Fibroblast of peridontal ligament (primary cell): ENCODE measurements at regions not wholly inside any gene's neighbourhood (a gene's known extent, or its start where the extent isn't known, plus 50 kb on each side); places are given as distances from the start of the nearest gene placed in this dataset.

Source experiments
- DNase-seq: peaks from one replicate; pipeline ENCODE4 v3.0.0-alpha.2; 2010; ENCODE audit errors: extremely low read depth

DNA sequence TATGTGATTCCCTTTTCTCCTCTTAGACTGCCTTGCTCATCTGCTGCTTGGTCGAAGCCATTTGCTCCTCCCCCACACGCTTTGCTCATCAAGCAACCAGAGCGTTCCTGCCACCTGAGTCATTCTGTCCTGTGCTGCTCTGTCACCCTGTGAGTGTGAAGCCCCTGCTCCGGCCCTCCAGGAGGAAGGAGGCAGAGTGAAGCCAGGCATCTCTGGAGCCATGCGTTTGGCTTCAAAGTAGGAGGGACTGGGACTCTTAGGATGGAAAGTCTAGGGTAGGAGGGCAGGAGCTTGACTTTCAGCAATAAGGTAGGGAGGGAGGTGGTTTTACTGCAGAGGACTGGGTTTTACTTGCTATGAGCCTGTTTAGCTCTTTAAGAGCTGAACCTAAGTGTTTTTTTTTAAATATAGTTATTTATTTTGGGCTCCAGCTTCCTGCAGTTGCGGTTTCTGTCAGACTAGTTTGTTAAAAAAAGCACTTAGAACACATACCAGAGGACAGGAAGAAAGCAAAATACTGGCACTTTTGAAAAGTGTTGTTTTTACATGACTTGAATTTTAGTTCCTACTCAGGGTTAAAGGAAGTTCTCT is 63.6 kb downstream of the SPINK2 start:
- peak; percentile 73 for DNase-seq

DNA sequence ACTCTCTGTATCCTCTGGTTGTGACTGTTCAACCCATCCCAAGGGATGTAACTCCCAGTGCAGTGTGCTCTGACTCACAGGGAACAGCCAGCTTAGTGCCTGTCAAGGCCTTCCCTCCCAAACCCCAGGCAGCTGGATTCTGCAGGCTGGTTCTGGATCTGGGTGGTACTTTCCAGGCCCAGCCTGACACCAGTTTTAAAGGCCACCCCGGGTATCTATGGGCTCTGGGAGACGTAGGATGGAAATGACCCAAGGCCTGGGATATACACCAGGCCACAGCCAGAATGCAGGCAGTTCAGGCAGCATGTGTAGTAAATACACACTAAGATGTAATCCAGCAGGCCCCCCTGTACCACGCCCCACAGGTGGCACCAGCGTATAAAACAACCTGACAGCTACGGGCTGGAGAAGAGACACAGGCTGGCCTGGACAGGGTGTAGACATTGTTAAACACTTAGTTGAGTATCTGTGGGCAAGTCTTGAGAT is 64.2 kb downstream of the SPINK2 start:
- peak; percentile 47 for DNase-seq

- no peak for DNase-seq
Measured at GRCh38 chr4:56755901-56756300, 65.6 kb downstream of the SPINK2 start.

DNA sequence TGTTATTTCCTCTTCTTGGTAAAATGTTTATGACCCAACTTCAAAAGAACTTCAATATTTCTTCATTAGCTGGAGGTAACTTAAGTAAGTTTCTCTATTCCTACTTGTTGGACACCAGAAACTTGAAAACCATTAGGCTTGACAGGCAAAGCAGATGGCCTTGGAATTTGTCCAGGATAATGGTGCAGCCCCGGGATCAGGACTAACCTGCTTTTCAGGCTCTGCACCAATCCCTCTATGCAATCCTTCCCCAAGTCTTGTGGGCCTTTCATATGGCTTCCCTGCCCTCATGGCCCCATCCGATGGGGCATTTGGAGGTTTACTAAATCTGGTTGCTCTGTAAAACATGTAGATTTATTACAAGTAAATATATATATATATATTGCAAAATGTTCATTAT is 68.5 kb downstream of the SPINK2 start:
- DNase-seq: no peak

DNA sequence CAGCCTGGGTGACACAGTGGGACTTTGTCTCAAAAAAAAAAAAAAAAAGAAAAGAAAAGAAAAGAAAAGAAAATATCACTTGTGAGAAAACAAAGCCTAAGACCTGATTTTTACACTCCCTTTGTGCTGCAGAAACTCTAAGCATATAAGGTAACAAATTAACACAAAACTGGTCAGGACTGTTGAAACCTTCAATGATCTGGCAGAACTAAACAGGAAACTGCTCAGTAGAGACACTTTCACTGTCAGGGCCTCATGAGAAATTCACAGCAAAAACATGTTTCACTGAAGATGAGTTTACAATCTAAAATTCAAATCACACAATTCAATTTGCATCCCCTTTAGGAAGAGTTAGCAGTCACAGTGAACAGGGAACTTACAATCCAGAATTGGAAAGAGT is 69.1 kb upstream of the HOPX start:
- no peak for DNase-seq

DNA sequence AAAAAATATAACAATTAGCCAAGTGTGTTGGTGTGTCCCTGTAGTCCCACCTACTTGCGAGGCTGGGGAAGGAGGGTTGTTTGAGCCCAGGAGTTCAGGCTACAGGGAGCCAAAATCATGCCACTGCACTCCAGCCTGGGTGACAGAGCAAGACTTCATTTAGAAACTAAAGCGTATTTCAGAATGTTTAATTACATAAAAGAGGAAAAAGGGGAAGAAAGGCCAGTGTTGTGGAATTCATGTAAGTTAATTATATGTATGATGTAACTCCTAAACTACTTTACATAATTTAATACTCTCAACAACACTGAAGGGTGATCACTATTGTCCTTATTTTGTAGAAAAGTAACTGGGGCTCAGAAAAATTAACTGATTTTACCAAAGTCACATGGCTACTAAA is 67.2 kb upstream of the HOPX start:
- DNase-seq: no peak

DNA sequence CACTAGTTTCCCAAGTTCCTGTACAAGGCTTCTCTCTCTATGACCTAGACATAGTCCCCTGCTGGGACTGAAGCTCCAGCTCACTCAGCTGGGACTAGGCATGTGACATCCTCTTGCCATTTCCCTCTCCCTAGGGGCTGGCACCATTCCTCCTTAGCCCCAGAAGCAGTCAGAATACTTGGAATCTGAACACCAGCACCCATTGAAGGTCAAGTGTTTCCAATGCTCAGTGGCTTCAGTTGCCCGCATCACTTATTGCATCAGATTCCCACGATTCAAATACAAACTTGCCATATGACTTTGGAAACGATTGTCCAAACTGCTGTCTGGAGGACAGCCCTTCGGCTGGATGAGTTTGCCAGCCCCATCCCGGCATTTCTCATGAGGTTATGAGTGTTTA is 65.5 kb upstream of the HOPX start:
- DNase-seq: no peak

GRCh38 chr4:56745042-56745441 is 63.9 kb upstream of the HOPX start:
- no peak for DNase-seq

- no peak for DNase-seq
Measured at GRCh38 chr4:56744030-56744429, 62.9 kb upstream of the HOPX start.

DNA sequence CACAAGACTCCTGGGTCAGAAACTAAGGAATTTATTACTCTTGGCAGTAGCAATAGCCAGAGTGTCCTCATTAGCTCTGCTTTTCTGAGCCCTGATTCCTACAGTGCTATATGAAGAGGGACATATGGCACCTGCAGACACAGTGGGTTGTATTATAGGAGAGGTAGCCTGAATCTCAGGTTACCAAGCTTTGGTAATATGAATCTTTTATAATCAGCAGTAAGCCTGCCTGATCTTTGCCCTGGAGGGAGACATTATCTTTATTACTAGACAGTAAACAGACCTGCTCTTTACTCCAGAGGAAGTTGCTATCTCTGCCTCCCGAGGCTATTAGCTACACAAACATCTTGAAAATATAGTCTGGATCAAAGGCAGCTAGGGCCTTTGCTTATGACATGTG is 62.5 kb upstream of the HOPX start:
- DNase-seq: no peak

GRCh38 chr4:56742080-56742871 is 61.2 kb upstream of the HOPX start:
- DNase-seq: peak; percentile 15

DNA sequence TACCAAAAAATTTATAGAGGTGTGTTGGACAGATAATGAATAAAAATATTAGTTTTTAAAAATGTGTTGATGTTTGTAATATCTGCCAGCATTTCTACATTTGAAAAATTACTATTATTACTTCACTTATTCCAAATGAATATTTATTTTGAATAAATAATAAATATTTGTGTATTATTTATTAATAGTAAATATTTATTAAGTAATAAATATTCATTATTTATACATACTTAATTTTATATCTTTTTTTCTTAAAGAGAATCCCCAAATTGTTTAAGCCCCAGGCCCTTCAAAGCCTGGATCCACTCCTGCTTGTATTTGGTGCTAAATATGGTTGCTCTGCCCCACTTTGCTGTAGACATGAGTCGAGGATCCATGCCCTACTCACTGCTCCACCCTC is 60.5 kb upstream of the HOPX start:
- DNase-seq: no peak

DNA sequence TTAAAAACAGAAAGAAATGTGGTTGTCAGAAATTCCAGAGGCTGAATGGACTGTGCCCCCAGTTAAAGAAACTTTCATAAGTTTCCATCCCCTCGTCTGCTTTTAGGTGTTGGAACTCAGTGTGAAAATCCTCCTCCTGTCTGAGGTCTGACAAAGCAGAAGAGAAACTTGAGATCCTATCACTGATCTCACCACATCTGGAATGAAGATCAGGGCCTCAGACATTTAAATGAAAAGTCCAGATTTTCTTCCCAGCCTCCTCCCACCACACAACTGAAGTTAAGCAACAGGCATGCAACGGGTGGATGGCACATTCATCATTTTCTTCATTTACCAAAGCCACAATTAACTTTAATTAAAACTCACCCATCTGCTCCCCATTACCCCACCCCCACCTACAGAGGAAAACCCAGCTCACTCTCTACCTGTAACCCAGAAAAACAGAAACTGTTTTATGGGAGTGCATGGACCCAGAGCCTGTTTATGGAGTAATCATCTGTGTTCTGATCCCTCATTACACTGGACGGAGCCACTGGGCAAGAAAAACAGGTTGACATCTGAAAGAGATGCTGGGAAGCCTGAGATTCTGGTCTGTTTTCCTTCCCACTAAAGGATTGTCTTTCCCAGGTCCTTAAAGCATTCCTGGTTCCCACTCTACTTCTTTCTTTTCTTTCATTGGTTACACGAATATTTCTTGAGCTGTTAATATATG is 58.1 kb upstream of the HOPX start:
- DNase-seq: peak; percentile 44

DNA sequence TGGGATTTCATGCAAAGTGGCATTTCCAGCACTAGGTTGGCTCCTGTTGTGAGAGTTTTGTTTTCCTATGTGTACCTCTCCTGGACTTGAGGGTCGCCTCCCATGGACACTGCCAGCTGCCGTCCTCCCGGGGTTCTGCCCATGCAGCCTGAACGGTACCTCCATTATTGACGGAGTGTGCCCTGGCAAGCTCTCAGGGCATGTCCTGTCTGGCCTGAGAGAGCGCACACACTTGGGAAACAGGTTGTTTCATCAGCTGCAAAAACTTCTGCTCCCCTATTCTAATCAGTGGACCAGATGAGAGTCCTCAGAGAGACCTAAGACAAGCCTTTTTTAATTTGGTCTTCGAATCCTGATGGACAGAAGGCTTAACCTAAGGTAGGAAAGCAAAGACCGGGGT is 56.6 kb upstream of the HOPX start:
- DNase-seq: no peak

GRCh38 chr4:56733352-56733751 is 52.3 kb upstream of the HOPX start:
- no peak for DNase-seq

GRCh38 chr4:56732301-56732700 is 51.2 kb upstream of the HOPX start:
- DNase-seq: no peak

- no peak for DNase-seq
Measured at GRCh38 chr4:56731857-56732256, 50.8 kb upstream of the HOPX start.
